Endothelial cell (in vitro differentiated cells): ENCODE measurements at regions not wholly inside any gene's neighbourhood (a gene's known extent, or its start where the extent isn't known, plus 50 kb on each side); places are given as distances from the start of the nearest gene placed in this dataset.

Source experiments
- DNase-seq: peaks from one replicate; pipeline ENCODE4 v3.0.0; 2021; ENCODE audit warnings: low spot score
- H3K27ac Mint-ChIP-seq: one replicate; pipeline ENCODE4 v1.8.0; 2021; ENCODE audit warnings: mixed read lengths, inconsistent platforms; ENCODE audit not compliant: unreplicated experiment
- H3K27me3 Mint-ChIP-seq: one replicate; pipeline ENCODE4 v1.8.0; 2021; ENCODE audit warnings: mild to moderate bottlenecking, moderate library complexity, mixed read lengths, inconsistent platforms; ENCODE audit not compliant: unreplicated experiment
- H3K36me3 Mint-ChIP-seq: one replicate; pipeline ENCODE4 v1.8.0; 2021; ENCODE audit warnings: mild to moderate bottlenecking, low read depth, mixed read lengths, inconsistent platforms; ENCODE audit not compliant: unreplicated experiment
- H3K4me1 Mint-ChIP-seq: one replicate; pipeline ENCODE4 v1.8.0; 2021; ENCODE audit warnings: mild to moderate bottlenecking, mixed read lengths, inconsistent platforms; ENCODE audit not compliant: unreplicated experiment
- H3K4me3 Mint-ChIP-seq: one replicate; pipeline ENCODE4 v1.8.0; 2021; ENCODE audit warnings: mild to moderate bottlenecking, mixed read lengths, inconsistent platforms; ENCODE audit not compliant: unreplicated experiment
- H3K9me3 Mint-ChIP-seq: one replicate; pipeline ENCODE4 v1.8.0; 2021; ENCODE audit warnings: mixed read lengths, inconsistent platforms; ENCODE audit not compliant: unreplicated experiment
- CTCF ChIP-seq: fragments of 200-600 bp; sonication (generic); IDR thresholded peaks from one replicate; pipeline ENCODE4 v1.5.0; 2021; ENCODE audit warnings: antibody characterized with exemption; ENCODE audit not compliant: unreplicated experiment

GRCh38 chrX:10090319-10090718 is 66.5 kb upstream of the CLCN4 start:
- Mint-ChIP-seq H3K27me3 (no peaks in the 10 kb centered on the region), H3K36me3 (peaks cover 23% of the 10 kb centered on the region), H3K4me1 (peaks cover 5% of the 10 kb centered on the region), H3K9me3 (no peaks in the 10 kb centered on the region), H3K27ac (no peak overlapping the region), H3K4me3 (no peak overlapping the region)
- TF ChIP-seq CTCF = no peak
- no peak for DNase-seq

GRCh38 chrX:10095246-10095645 is 61.5 kb upstream of the CLCN4 start:
- peaks cover 40% of the 10 kb centered on the region for H3K36me3 Mint-ChIP-seq
- no peaks in the 10 kb centered on the region for H3K4me1 Mint-ChIP-seq
- no peak overlapping the region for H3K4me3 Mint-ChIP-seq
- H3K27me3 Mint-ChIP-seq = peaks cover 3% of the 10 kb centered on the region
- no peaks in the 10 kb centered on the region for H3K9me3 Mint-ChIP-seq
- DNase-seq = no peak
- H3K27ac Mint-ChIP-seq = no peak overlapping the region
- TF ChIP-seq CTCF = no peak

- Mint-ChIP-seq H3K36me3 (peaks cover 38% of the 10 kb centered on the region), H3K4me3 (peak overlapping the region; percentile 25), H3K27me3 (peaks cover 3% of the 10 kb centered on the region), H3K9me3 (no peaks in the 10 kb centered on the region), H3K27ac (no peak overlapping the region), H3K4me1 (no peaks in the 10 kb centered on the region)
- DNase-seq = no peak
- no peak for TF ChIP-seq CTCF
These were observed 60.9 kb upstream of the CLCN4 start for GRCh38 chrX:10095698-10096432.

GRCh38 chrX:10098270-10098713 is 58.5 kb upstream of the CLCN4 start:
- peaks cover 37% of the 10 kb centered on the region for H3K36me3 Mint-ChIP-seq
- no peak for TF ChIP-seq CTCF
- H3K4me1 Mint-ChIP-seq = no peaks in the 10 kb centered on the region
- no peak for DNase-seq
- H3K9me3 Mint-ChIP-seq = no peaks in the 10 kb centered on the region
- no peak overlapping the region for H3K4me3 Mint-ChIP-seq
- H3K27me3 Mint-ChIP-seq = peaks cover 7% of the 10 kb centered on the region
- no peak overlapping the region for H3K27ac Mint-ChIP-seq

- Mint-ChIP-seq H3K4me3 (no peak overlapping the region), H3K36me3 (peaks cover 37% of the 10 kb centered on the region), H3K9me3 (no peaks in the 10 kb centered on the region), H3K27me3 (peaks cover 12% of the 10 kb centered on the region), H3K4me1 (no peaks in the 10 kb centered on the region), H3K27ac (no peak overlapping the region)
- TF ChIP-seq CTCF = no peak
- no peak for DNase-seq
These were observed 57.4 kb upstream of the CLCN4 start for GRCh38 chrX:10099411-10099810.
